Thyroid gland (tissue), 4 donors: ENCODE measurements at regions not wholly inside any gene's neighbourhood (a gene's known extent, or its start where the extent isn't known, plus 50 kb on each side); places are given as distances from the start of the nearest gene placed in this dataset.
"Not testable (repeated sequence)": the region's sequence is repeated elsewhere in the genome, so short reads cannot be mapped to it uniquely, and the experiment has no call there.

Experiments used
- CTCF ChIP-seq, 6 experiments: fragments of 200-600 bp in 3 of 6; fragments of 450-650 bp in 3 of 6; sonication (generic) in 3 of 6; IDR thresholded peaks; one replicate each; pipeline ENCODE4 v1.5.1; 2016 to 2019; ENCODE audit warnings: antibody characterized with exemption in 6 of 6, mild to moderate bottlenecking in 2 of 6, inconsistent platforms in 1 of 6, moderate library complexity in 1 of 6
- POLR2A ChIP-seq, 2 donors: fragments of 450-650 bp; IDR thresholded peaks; one replicate each; pipeline ENCODE4 v1.6.1; 2017; ENCODE audit warnings: antibody characterized with exemption in 2 of 2, mild to moderate bottlenecking in 2 of 2, moderate library complexity in 1 of 2

GRCh38 chr9:67720491-67720890 is 138.2 kb upstream of the ANKRD20A1 start:
- not testable (repeated sequence) for TF ChIP-seq CTCF, POLR2A (IDR thresholded peaks at IDR 0.05)
